GM18868 (cell line): ENCODE measurements at regions not wholly inside any gene's neighbourhood (a gene's known extent, or its start where the extent isn't known, plus 50 kb on each side); places are given as distances from the start of the nearest gene placed in this dataset.

Experiments used
- ATAC-seq: cut with Tn5 transposase; IDR thresholded peaks from one replicate; pipeline ENCODE4 v1.9.1; 2021; ENCODE audit warnings: mild to moderate bottlenecking, moderate library complexity; ENCODE audit not compliant: unreplicated experiment

- no peak for ATAC-seq
Measured at GRCh38 chr10:31614611-31615010, 295.6 kb downstream of the ZEB1 start.

DNA sequence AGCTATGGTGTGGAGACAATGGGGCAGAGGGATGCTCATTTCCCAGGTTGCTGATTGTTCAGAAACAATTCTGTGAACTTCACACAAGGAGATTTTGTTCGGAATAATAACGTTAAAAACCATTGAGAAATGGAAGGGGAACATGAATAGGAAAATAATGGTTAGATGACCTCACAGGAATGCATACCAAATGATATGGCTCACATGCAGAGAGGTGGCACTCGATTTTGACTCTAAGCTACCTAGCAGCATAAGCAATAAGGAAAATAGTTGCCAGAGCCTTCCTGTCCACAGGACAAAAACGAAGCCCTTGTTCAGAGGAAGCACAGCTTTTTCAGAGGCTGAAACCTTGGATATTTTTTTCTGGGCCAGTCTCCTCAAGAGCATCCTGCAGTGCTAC is 293.1 kb downstream of the ZEB1 start:
- no peak for ATAC-seq

GRCh38 chr10:31611161-31611560 is 292.1 kb downstream of the ZEB1 start:
- ATAC-seq = no peak

DNA sequence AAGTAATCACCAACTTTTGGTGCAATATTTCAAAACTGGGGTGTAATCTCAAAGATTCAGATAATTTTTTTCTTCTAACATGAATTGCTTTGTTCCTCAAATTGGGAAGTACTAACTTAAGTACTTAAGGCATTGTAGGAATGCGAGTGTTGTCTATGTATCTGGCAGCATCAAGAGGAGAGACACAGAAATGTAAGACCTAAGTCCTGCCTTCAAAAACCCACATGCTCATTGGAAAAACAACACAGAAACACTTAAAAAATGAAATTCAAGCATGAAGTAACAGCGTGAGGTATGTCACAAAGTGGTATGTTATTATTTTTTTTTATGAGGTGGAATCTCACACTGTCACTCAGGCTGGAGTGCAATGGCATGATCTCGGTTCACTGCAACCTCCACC is 288.5 kb downstream of the ZEB1 start:
- no peak for ATAC-seq

GRCh38 chr10:31606841-31607240 is 287.8 kb downstream of the ZEB1 start:
- ATAC-seq = no peak

DNA sequence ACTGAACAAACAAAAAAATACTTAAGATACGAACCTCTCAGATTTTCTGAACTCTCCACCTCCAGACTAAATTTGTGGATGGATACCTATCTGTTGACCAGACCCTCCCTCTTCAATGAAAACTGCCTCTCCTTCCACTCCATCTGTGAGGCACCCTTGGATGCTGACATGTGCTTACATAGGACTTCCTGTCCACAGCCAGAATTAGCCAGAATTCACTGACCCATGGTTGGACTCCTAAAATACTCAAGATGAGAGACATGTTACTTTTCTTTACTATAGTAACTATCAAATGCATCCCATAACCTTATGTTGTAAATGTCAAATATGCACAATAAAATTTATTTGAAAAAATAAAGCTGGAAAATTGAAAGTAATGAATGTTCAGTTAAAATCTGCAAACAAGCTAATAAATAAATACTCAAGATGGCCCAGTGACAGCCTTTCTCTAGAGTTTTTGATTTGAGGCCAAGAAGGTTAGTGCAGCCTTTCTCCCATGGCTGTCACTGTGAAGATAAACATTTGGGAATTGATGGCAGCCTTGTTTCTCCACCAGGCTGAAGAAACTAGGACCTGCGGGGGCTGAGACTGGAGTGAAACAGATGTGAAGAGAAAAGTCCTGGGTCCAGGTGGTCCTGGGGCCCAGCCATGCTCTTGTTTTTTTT is 287.0 kb downstream of the ZEB1 start:
- ATAC-seq = no peak

DNA sequence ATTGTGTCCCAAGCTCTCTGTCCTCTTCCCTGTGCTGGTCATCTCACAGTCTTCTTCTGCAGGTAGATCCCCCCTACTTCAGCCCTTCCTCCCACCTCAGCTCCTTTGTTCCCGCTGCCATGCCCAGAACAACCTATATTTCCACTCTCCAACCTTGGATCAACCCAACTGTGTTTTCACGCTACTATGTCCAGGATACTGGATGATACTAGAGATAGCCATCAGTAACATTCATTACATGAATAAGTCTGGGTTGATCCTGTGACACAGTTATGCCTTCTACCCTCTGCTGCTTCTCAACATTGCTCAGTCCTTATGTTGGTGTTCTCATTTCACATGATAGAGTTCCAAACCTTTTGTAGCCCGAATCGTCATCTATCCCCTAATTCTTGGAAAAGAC is 286.4 kb downstream of the ZEB1 start:
- ATAC-seq = no peak

DNA sequence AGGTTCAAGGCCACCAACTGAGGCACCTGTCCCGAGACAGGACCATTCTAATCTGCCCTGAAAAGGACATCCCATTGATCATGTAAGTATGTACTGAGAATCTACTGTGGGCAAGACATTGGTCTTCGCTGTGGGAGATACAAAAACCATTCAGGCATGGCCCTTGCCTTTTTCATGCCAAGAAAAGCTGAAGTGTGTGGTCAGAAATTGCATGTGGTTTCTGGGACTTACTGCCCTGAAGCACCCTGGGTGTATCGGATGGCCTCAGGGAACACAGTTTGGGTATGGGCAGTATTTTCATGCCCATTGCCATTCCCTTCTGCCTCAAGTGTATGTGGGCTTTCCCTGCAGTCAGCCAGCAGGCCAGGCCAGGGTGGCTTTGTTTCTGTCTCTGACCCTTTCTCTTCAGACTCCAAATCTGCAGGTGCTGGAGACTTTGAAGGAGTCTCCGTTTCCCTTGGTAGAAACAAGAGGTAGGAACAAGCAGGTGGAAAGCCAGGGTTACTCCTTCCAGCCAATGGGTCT is 285.7 kb downstream of the ZEB1 start:
- no peak for ATAC-seq

- ATAC-seq = no peak
Measured at GRCh38 chr10:31604096-31604495, 285.1 kb downstream of the ZEB1 start.

GRCh38 chr10:31603235-31604087 is 284.4 kb downstream of the ZEB1 start:
- ATAC-seq = peak; percentile 96

DNA sequence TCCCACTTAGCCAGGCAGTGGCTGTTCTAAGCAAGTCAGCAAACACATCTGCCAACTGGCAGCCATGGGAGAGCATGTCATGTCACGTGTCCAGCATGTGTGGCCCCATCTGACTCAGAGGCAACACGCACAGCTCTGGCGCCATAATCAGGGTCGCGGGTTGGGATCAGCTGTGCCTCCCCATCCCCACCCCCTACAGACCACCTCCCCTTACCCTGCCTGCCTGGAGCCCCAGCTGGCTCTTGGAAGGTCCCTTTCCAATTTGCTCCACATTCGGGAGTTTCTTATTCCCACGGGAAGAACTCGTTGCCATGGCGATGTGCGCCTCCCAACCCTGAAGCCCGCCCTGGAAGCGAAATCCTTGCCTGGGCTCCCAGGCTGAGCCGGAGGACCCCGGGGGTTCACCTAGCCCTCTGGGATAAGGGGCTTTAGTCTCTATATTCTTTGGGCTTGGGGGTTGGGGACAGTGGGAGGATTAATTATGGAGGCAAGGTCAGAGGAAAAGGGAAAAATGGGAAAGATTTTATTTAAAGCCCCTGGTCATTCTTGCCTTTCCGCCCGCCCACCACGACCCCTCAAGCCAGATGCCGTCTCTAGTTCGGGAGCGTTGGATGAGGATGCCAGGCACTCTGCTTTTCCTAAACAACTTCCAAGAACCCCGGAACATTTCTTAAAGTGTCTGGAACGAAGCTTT is 283.7 kb downstream of the ZEB1 start:
- ATAC-seq = no peak

GRCh38 chr10:31601136-31601535 is 282.1 kb downstream of the ZEB1 start:
- no peak for ATAC-seq

DNA sequence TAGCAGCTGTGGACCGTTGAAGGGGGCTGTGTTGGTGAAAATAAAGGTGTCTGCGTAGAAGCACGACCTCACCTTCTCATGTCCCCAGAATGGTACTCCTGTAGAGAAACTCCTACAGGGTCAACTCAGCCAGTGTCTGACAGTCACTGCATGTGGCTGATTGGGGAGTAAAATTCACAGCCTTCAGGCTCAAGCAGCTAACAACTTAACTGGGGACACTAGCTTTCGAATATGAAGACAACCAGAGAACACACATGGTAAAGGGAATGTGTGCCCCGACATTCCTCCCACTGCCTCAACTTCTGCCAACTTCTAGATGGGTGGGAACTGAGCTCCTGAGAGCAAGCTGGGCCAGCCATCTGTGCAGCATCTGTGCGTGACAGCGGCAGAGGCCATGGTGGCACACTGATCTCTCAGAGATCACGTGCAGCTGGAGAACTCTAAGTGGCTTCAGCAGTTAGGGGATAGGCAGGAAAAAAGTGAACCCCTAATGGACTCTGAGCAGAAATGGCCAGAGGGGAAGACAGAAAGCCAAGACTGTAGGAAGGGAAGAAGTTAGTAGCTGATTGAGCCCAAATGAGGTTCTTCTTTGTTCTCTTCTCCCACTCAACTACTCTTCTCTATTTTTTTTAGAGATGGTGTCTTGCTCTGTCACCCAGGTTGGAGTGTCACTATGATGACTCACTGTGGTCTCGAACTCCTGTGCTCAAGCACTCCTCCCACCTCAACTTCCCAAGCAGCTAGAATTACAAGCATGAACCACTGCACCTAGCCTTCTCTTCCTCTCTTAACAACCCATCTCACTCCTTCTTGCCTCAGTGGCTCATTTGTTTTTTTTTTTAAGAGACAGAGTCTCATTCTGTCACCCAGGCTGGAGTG is 280.8 kb downstream of the ZEB1 start:
- ATAC-seq = no peak

- no peak for ATAC-seq
Measured at GRCh38 chr10:31596765-31597164, 277.7 kb downstream of the ZEB1 start.

DNA sequence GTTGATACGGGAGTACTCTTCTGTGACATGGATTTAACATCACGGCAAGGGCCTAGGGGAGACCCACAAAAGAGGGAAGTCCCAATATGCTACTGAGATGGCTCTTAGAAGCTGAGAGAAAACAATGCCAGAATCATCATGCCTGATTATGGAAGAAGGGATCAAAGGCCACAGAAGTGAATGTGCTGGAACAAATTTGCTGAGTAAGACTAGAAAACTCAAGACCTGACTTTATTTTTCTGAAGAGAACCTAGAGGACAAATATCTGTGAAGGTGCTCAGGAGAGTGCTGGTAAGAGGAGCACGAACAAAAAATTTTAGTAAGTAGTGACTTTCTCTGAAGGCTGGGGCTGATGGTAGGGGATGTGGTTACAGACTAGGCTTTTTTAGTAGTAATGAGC is 277.0 kb downstream of the ZEB1 start:
- no peak for ATAC-seq

GRCh38 chr10:31594347-31594873 is 275.4 kb downstream of the ZEB1 start:
- ATAC-seq = no peak

DNA sequence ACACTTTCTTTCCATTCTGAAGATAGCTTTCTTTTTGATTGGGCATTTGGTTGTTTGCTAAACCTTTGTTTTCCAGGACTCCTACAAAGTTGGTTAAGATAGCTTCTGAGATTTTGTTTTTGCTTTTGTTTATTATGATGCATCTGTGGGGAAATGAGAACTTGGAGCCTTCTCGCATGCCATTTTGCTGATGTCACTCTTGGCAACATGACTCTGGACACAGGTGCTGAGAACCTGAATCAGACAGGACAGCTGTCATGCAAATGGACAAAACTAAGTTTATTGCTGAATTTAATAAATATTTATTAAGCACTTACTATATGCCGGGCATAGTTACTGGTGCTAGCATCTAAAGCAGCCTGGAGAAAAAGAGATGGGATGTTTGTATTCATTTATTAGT is 274.1 kb downstream of the ZEB1 start:
- ATAC-seq = no peak

DNA sequence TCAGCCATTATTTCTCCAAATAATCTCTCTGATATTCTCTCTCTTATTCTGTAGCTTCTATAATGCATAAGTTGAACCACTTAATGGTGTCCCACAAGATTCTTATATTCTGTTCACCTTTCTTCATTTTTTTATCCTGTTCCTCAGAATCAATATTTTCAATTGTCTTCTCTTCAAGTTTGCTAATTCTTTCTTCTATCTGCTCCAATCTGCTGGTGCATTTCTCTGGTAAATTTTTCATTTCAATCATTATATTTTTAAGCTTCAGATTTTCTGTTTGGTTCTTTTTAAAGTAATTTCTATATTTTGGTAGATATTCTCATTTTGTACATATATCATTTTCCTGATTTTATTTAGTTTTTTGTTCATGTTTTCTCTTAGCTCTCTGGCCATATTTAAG is 272.6 kb downstream of the ZEB1 start:
- no peak for ATAC-seq

DNA sequence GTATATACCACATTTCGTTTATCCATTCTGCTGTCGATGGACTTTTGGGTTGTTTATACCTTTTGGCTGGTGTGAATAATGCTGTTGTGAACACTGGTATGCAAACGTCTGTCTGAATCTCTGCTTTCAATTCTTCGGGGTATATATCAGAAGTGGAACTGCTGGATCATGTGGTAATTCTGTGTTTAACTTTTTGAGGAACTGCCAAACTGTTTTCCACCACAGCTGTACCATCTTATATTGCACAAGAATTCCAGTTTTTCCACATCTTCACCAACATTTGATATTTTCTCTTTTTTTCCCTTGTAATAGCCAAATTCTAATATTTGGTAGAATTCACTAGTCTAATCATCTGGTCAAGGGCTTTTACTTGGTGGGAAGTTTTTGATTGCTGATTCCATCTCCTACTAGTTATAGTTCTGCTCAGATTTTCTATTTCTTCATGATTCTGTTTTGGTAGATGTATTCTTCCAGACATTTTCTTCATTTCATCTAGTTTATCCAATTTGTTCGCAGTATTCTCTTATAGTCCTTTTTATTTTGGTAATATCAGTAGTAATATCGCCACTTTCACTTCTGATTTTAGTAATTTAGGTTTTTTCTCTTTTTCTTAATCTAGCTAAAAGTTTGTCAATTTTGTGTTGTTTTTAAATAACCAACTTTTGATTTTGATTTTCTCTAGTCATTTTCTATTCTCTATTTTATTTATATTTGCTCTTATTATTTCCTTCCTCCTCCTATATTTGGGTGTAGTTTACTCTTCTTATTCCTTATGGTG is 271.2 kb downstream of the ZEB1 start:
- no peak for ATAC-seq

DNA sequence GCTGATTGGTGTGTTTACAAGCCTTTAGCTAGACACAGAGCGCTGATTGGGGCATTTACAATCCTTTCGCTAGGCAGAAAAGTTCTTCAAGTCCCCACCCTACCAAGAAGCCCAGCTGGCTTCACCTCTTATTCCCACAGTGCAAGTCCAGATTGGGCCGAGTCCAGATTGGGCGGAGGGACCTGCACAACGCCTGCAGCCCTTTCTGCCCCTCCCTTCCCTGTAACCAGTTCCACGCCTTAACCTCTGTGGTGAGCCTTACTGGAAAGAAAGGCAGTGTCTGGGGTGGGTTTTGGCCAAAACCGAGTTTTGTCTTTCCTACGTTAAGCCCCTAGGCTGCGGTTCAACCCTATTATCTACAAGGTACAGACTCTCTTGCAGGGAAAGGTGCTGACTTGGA is 268.7 kb downstream of the ZEB1 start:
- no peak for ATAC-seq
